ENCODE measurements at regions not wholly inside any gene's neighbourhood (a gene's known extent, or its start where the extent isn't known, plus 50 kb on each side); places are given as distances from the start of the nearest gene placed in this dataset.

DNA sequence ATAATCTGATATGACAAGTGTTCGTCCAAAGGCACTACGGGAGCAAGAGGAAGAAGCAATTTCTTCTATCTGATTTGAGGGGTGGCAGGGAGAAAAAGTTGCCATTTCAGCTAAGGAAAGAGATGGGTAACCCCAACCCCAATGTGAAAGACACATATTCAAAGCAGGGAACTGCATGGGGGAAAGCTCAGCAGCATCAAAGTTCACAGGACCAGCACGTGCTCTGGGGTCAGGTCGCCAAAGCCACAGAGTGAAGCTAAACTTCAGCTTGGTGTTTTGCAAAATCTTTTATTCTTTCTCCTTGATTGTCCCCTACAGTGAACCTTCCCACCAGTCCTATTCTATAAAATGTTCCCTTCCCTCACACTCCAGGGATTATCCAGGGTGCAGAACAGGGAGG lies 112.8 kb upstream of the PPP2R2D start:
- ATAC-seq (no peak), DNase-seq (no peak)
- 67% methylated on average over 4 of the region's 4 CpGs for WGBS, 2 donors
- peaks cover 0 to 36% (median 22%) of the 10 kb centered on the region in 7 donors for H3K27me3 ChIP-seq
- TF ChIP-seq, protein P1, sequence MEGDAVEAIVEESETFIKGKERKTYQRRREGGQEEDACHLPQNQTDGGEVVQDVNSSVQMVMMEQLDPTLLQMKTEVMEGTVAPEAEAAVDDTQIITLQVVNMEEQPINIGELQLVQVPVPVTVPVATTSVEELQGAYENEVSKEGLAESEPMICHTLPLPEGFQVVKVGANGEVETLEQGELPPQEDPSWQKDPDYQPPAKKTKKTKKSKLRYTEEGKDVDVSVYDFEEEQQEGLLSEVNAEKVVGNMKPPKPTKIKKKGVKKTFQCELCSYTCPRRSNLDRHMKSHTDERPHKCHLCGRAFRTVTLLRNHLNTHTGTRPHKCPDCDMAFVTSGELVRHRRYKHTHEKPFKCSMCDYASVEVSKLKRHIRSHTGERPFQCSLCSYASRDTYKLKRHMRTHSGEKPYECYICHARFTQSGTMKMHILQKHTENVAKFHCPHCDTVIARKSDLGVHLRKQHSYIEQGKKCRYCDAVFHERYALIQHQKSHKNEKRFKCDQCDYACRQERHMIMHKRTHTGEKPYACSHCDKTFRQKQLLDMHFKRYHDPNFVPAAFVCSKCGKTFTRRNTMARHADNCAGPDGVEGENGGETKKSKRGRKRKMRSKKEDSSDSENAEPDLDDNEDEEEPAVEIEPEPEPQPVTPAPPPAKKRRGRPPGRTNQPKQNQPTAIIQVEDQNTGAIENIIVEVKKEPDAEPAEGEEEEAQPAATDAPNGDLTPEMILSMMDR (IDR thresholded peaks at IDR 0.05): no peak
- H3K36me3 ChIP-seq: no peaks in the 10 kb centered on the region
- no peaks in the 10 kb centered on the region for H3K9me3 ChIP-seq
- no peak overlapping the region for H3K4me3 ChIP-seq
- intact Hi-C loops (cut with DNase I): loop anchor here in 9 of 10 donors (2.0 to 10.0 kb wide), 9 partner anchors 333 to 1603 kb away; no protein-coding TSS in a partner anchor
- no peaks in the 10 kb centered on the region for H3K4me1 ChIP-seq
- H3K27ac ChIP-seq: no peak overlapping the region

DNA sequence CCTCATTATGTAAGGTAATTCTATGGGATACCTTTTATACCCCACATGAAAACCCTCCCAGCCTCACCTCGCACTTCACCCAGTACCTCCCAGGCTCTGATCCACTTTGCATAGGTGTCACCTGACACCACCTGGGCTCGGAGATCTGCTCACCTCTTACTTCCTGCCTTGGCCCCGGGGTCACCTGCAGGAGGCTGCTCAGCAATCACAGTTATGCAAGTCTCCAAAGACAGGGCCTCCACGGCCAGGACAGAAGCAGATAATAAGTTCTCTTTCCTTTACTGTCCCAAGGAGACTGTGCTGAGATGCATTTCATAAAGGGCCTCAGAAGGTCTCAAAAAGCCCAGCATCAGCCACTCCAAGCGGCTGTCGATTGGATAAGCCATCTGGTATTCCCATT lies 112.4 kb upstream of the PPP2R2D start:
- intact Hi-C loops (cut with DNase I): loop anchor here in 8 of 10 donors (5.0 to 10.0 kb wide), 8 partner anchors 334 to 1604 kb away; no protein-coding TSS in a partner anchor
- 40 to 44% methylated on average over 6 of the region's 6 CpGs for WGBS, 2 donors
- H3K27ac ChIP-seq: no peak overlapping the region
- DNase-seq (no peak), ATAC-seq (no peak)
- peaks cover 0 to 40% (median 25%) of the 10 kb centered on the region in 7 donors for H3K27me3 ChIP-seq
- no peaks in the 10 kb centered on the region for H3K36me3 ChIP-seq
- no peaks in the 10 kb centered on the region for H3K4me1 ChIP-seq
- TF ChIP-seq, protein P1 (IDR thresholded peaks at IDR 0.05): no peak
- H3K4me3 ChIP-seq: no peak overlapping the region
- no peaks in the 10 kb centered on the region for H3K9me3 ChIP-seq

DNA sequence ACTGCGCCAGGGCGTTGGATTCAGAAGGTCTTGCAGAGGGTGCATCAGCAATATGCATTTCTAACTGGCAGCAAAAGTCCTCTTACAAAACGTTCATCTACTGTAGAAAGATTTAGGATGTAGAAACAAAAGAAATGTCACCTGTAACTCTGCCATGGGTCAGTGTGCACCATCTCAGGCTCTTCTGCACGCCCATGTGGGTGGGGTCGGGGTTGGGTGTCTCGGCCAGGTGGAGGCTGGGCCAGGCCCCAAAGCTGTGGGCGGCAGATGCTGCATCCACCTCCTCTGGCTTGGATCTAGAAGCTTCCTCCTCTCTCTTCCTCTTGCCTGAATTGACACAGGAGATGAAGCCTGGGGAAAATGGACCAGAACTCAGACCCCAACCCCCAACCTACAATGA lies 111.3 kb upstream of the PPP2R2D start:
- 80 to 90% methylated on average over 7 of the region's 7 CpGs for WGBS, 2 donors
- DNase-seq: no peak
- H3K36me3 ChIP-seq: no peaks in the 10 kb centered on the region
- no peak overlapping the region for H3K27ac ChIP-seq
- H3K4me3 ChIP-seq: no peak overlapping the region
- ATAC-seq: no peak
- H3K27me3 ChIP-seq: peaks cover 0 to 42% (median 30%) of the 10 kb centered on the region in 7 donors
- TF ChIP-seq, protein P1 (IDR thresholded peaks at IDR 0.05): no peak
- no peaks in the 10 kb centered on the region for H3K4me1 ChIP-seq
- intact Hi-C loops (cut with DNase I): loop anchor here in 8 of 10 donors (5.0 to 10.0 kb wide), 8 partner anchors 335 to 1605 kb away; no protein-coding TSS in a partner anchor
- H3K9me3 ChIP-seq: no peaks in the 10 kb centered on the region

DNA sequence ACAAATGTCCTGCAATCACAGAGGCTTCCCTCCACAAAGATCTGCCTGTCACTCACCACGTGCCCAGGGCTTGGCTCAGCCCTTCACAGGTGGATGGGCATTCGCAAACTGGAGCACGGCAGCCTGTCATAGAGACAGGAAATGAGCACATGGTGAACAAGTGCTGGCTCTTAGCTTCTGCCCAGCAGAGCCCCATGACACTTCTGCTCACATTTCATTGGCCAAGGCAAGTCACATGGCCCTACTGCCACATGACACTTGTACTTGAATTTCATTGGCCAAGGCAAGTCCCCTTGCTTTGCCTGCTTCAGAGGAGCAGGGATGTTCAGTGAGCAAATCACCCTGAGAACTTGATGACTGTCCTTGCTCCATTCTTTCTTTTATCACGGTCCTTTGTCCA lies 110.8 kb upstream of the PPP2R2D start:
- Histone ChIP-seq H3K9me3 (peaks cover 0 to 2% (median 0%) of the 10 kb centered on the region in 11 donors), H3K36me3 (no peaks in the 10 kb centered on the region), H3K4me1 (no peaks in the 10 kb centered on the region), H3K27ac (no peak overlapping the region), H3K4me3 (no peak overlapping the region), H3K27me3 (peaks cover 0 to 45% (median 30%) of the 10 kb centered on the region in 7 donors)
- ATAC-seq: no peak
- intact Hi-C loops (cut with DNase I): loop anchor here in 1 of 10 donors (5.0 to 10.0 kb wide), 2 partner anchors 335 to 1103 kb away; no protein-coding TSS in a partner anchor
- DNase-seq: no peak
- WGBS, 2 donors: 81 to 84% methylated on average over 4 of the region's 4 CpGs
- TF ChIP-seq, protein P1 (IDR thresholded peaks at IDR 0.05): no peak

Measured in heart right ventricle (tissue), 16 donors.